SK-N-DZ (cell line): ENCODE measurements at regions not wholly inside any gene's neighbourhood (a gene's known extent, or its start where the extent isn't known, plus 50 kb on each side); places are given as distances from the start of the nearest gene placed in this dataset.

Source experiments
- DNase-seq: peaks from one replicate; pipeline ENCODE4 v3.0.0-alpha.2; 2015; ENCODE audit warnings: low spot score

- DNase-seq, result no peak
Measured at GRCh38 chr3:13158408-13158807, 85.2 kb upstream of the IQSEC1 start.

GRCh38 chr3:13157986-13158385, 84.8 kb upstream of the IQSEC1 start:
- no peak for DNase-seq

DNA sequence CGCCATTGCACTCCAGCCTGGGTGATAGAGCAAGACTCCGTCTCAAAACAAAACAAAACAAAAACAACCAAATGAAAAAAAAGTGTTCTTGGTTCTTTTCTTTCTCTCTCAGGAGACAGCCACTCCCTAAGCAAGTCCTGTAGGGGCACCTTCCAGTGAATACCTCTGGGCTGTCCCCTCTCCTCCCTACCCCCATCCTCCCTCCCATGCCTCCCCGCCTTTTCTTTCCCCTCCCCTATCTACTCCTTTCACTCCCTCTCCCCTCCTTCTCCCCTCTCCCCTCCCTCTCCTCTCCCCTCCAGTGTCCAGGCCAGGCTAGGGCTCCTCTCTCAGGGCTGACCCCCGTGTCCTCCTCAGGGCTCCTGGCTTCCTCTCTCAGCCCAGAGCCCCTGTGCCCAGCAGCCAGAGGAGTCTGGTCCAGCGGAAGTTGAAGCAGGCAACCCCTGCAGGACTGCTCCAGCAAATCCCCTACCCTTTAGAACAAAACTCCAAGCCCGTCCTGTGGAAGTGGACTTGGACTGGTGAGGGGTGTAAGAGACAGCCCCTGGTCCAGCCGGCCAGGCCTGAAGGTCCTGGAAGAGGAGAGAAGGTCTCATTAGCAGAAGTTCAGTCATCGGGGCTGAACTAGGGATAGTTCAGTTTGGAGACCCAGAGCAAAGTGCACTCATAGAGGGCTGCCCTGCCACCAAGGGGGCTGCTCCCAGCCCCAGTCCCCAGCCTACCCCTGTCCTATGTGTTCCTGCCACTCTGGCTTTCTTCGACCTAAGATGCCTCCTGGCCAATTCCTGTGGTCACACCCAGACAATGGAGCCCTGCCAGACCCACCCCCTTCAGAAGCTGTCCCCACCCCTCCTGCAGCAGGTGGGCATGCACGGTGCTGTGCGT, 79.8 kb upstream of the IQSEC1 start:
- no peak for DNase-seq

DNA sequence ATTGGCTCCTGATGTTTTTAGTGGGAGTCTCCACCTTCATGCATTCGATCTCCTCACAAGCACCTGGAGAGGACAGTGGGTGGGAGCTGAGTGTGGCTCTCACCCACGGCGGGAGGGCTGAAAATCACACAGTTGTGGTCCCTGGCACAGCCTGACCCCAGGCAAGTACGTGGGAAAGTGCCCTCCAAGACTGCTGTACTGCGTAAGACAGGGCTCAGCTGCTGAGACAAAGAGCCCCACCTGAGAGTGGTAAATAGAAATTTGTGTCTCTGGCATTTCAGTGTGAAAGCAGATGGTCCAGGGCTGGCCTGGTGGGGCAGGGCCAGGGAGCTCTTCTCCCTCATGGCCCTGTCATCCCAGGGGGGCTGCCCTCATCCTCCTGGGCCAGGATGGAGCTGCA, 77.4 kb upstream of the IQSEC1 start:
- DNase-seq, result no peak

DNA sequence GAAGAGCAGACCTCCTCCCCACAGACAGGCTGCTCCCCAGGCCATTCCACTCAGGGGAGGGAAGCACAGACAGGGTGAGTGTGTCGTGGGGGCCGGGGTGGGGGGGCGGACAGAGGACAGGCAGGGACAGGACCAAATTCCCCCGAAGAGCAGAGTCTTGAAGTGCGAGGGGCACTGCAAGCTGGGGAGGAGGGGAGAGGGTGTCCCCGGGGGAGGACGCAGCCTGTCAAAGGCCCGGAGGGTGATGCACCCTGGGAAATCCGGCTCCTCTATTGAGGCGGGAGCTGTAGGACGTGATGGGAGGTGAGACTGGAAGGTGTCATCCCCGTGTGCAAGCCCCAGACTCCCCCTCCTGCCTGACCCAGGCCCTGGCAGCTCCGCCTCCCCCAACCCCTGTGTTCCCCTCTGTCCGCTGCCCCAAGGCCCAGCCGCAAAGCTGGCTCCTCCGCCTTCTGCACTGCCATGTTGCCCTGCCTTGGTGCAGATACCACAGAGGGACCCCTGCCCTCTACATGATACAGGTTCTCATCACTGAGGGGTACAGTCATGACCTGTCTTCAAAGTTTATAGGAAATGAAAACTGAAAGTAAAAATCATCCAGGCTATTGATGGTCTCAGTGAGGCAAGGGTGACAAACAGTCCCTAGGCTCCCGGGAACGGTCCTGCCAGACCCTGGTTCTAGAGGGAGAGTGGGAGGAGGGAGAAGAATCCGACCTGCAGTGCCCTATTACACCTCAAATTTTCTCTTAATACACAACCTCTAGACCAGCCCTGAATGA, 76.3 kb upstream of the IQSEC1 start:
- DNase-seq, result no peak

- DNase-seq, result peak; percentile 28
Measured at GRCh38 chr3:13148561-13149329, 75.5 kb upstream of the IQSEC1 start.

DNA sequence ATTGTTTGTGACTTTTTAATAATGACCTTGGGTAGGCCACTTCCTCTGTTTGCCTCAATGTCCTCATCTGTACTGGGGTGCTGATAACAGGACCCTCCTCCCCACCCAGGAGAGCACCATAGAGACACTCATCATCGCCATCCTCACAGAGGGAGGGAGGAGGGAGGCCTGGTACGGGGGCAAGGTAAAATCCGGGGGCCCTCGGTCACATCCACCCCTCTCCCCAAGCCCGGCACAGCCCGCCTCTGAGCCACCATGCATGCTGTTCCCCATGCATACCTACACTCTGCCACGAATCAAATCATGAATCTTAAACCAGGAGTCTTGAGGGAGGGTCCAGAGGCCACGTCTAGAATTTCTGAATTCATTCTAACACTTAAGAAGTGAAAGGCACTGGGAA, 74.9 kb upstream of the IQSEC1 start:
- DNase-seq, result no peak

- no peak for DNase-seq
Measured at GRCh38 chr3:13147344-13147743, 74.1 kb upstream of the IQSEC1 start.

DNA sequence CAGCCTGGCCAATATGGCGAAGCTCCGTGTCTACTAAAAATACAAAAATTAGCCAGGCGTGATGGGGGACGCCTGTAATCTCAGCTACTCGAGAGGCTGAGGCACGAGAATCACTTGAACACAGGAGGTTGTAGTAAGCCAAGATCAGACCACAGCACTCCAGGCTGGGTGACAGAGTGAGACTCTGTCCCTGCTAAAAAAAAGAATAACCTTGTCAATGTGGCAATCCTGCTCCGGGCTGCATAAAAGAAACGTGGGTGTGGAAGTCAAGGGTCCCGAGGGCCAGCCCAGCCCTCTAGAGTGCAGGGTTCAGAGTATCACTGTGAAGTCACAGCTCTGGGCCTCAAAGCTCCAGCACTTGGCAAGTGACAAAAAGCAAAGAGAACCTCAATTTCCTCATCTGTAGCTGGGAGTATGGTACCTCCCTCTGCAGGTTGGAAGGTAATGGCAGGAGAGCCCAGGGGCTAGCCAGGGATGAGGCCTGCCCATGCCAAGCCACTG, 73.5 kb upstream of the IQSEC1 start:
- no peak for DNase-seq

DNA sequence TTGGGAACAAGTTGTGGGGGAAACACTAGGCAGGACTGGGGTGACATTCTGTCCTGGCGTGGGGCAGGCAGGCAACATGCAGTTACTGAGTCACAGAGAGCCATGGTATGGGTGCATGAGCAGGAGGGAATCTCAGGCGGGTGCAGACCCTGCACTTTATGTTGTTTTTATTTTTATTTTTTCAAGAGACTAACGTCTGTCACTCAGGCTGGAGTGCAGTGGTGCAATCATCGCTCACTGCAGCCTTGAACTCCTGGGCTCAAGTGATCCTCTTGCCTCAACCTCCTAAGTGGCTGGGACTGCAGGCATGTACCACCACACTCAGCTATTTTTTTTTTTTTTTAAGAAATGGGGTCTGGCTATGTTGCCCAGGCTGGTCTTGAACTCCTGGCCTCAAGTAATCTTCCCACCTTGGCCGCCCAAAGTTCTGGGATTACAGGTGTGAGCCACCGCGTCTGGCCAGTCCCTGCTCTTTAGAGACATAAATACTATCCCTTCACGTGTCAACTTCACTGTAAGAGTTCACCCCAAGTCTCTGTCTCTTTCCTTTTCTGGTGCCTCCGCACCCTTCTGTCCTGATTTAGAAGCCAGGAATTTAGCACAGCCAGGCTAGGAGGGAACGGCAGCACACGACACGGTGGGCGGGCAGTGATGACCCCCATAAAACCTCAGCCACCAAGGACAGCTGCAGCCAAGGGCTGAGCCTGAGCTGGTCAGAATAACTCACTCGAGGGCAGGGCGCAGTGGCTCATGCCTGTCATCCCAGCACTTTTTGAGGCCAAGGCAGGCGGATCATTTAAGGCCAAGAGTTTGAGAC, 72.8 kb upstream of the IQSEC1 start:
- DNase-seq, result no peak

DNA sequence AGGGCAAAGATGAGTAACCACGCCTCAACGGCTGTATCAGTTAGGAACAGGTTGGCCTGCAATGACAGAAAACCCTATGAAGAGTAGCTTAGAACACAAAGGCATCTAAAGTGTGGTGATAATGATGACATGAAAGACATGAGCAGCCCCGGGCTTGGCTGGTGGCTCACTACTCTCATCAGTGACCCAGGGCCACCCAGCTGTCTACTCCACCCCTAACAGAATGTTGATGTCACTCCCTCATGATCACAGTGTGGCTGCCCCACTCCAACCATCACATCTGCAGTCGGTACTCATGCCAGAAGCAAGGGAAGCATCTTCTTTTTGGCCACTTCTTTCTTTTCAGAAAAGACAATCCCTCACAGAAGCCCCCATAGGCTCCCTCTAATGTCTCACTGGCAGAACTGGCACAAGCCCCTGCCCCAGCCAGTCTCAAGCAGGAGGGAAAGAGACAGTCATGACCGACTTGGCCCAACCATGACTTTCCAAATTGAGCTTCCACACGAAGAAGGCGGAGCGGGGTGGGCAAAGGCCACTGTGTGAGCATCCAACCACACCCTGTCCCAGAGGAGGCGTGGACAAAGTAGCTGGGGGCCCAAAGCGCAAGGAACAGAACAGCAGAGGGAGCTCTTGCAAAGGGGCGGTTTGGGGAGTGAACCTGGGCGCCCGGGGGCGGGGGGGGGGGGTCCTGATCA, 72.0 kb upstream of the IQSEC1 start:
- no peak for DNase-seq

- DNase-seq, result no peak
Measured at GRCh38 chr3:13144163-13145023, 71.2 kb upstream of the IQSEC1 start.

DNA sequence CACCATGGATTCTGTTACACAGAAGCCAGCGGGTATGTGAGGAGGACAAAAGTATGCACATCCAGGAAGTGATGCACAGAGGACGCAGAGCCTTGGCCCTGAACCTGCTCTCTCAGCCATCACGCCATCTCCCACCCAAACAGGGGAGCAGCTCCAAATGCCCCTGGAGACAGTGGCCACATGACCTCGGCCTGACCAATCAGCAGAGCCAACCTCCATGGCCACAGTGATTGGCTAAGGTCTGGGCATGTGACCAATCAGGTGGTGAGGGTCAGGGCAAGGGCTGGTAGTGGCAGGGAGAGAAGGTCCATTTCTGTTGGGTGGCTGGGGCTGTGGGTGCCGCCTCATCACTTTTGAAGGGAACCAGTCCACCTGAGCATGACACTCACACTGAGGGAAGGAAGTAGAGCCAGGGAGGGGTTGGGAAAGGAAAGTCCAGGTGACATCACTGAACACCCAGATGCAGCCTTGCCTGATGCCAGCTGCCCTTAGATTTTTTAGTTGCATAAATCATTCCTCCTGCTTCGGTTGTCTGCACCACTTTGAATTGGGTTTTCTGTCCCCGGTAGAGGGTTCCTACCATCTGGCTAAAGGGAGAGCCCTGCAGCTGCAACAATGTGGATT, 70.3 kb upstream of the IQSEC1 start:
- peak; percentile 47 for DNase-seq

GRCh38 chr3:13142552-13143380, 69.5 kb upstream of the IQSEC1 start:
- no peak for DNase-seq

GRCh38 chr3:13141991-13142412, 68.8 kb upstream of the IQSEC1 start:
- no peak for DNase-seq

GRCh38 chr3:13141183-13141582, 68.0 kb upstream of the IQSEC1 start:
- DNase-seq, result no peak

DNA sequence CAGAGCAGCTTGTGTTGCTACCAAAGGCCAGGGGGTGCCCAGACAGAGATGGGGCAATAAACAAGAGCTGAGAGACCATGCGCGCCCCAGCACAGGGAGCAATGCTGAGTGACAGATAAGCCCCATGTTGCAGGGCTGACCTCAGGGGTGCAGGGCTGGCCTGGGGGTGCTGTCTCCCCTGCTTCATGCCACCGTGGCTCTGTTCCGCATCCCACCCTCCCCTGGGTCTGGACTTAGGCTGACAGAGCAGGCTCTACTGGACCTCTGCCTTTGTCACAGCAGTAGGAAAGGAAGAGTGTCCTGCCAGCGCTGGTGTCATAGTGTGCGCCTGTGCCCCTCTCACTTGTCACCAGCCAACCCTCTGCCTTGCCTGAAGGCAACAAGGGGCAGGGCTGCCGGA, 67.4 kb upstream of the IQSEC1 start:
- DNase-seq, result no peak

- DNase-seq, result no peak
Measured at GRCh38 chr3:13139471-13140065, 66.3 kb upstream of the IQSEC1 start.
